Epithelial cell of prostate (primary cell): ENCODE measurements at regions not wholly inside any gene's neighbourhood (a gene's known extent, or its start where the extent isn't known, plus 50 kb on each side); places are given as distances from the start of the nearest gene placed in this dataset.

ENCODE experiments used
- DNase-seq: peaks from one replicate; pipeline ENCODE4 v3.0.0-alpha.2; 2011; ENCODE audit warnings: low read depth, low spot score
- H3K27ac ChIP-seq: fragments of 450-650 bp; 2 replicates; pipeline ENCODE4 v1.5.1; 2017; ENCODE audit warnings: mild to moderate bottlenecking

DNA sequence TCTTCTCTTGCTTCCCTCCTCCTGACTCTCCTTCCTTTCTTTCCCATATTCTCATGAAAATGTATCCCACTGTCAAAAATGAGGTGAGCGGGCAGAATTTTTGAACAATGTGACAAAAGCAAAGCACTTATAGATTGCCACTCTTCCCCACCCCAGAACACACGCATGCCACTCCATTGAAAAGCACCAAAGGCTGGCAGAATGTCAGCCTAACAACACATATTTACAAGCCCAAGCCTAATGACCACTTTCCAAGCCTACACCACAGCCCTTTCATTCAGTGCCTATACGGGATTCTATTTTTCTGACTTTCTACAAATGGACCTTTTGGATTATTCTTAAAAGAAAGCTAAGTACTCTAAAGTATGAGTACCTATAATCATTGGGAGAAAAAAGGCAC is 62.9 kb upstream of the METAP2 start:
- DNase-seq, result no peak
- H3K27ac ChIP-seq, result no peak overlapping the region

DNA sequence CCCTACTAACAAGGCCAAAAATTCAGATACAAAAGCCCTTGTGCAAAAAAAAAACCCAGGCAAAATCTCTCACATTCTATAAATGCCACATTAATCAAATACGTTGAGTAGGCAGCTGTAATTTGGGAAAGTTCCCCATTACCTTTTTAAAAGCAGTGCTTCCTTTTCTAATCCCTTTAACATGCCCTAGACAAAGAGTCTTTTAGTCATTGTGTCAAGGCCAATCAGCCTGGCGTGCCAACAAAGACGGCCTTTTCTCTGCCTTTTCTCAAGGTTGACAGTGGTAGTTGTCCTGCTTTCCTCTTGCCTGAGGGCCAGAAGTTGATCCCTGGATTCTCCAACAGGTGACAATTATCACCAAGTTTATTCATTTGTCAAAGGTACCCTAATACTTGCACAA is 62.5 kb upstream of the METAP2 start:
- H3K27ac ChIP-seq, result no peak overlapping the region

DNA sequence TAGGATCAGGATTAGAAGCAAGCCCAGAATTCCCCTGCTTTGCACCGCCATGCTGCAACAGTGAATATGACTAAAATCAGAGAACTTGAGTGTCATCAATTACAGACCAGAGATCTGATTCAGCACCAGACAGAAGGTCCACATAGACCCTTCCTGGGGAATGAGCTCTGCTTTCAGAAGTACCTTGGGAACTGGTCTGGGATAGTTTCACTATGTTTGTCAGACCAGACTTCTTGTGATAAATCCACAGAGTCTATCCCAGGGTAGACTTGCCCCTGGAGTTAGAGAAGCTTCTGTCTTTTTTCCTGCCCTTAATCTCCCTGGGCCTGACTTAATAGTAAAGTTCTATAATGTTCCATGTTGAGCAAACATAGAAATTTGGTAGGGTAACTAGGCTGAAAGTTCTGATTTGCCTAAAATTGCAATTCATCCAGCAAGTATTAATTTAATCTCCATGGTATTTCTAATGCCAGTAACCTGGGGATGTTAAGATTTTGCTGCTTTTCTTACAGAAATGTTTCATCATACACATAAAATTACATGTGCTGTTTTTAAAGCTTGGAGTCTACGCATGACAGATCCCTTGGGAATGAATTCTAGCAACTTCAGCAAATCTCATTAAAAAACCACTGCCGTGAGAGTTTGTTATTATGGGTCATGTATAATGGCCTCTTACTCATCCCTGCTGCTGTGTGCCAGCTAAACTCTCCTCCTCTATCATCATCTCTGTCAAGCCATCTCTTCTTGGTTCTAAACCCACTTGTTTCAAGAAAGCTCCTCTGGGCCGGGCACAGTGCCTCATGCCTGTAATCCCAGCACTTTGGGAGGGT is 61.3 kb upstream of the METAP2 start:
- no peak for DNase-seq
- H3K27ac ChIP-seq, result no peak overlapping the region

More for the DNA sequence above, 62.5 kb upstream of the METAP2 start:
- DNase-seq, result no peak

DNA sequence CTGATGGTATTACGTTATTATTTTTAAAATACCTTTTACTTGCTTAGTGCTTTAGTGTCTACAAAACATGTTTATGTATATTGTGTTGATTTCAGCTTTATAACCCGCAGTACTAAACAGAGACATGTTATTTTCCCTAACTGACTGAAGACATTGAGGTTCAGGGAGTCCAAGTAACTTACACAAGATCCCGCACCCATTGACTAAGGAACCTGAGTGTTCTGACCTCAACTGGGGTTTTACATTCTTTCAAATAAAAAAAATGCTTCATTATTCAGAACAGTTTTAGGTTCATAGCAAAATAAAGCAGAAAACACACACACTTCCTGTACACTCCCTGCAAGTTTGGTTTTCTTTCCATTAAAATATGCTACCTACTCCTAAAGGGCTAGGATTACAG is 60.4 kb upstream of the METAP2 start:
- H3K27ac ChIP-seq, result no peak overlapping the region
- no peak for DNase-seq

DNA sequence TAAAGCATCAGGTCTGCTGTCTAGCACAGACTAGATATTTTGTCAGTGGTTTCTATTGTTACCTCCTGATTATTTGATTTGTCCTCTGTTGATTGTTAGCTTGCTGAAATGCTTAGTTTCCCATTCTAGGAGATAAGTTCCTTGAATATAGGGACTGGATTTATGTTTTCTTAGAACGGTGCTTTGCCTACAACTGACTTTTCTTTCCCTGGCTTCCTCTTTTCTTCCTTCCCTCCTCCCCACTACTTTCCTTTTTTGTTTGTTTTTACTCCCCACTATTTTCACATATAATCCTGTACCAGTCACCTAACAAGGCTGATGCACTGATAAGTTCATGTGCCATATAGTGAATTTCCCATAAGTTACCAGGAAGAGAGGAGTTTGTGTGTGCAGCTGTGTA is 58.5 kb upstream of the METAP2 start:
- no peak overlapping the region for H3K27ac ChIP-seq
- DNase-seq, result no peak

DNA sequence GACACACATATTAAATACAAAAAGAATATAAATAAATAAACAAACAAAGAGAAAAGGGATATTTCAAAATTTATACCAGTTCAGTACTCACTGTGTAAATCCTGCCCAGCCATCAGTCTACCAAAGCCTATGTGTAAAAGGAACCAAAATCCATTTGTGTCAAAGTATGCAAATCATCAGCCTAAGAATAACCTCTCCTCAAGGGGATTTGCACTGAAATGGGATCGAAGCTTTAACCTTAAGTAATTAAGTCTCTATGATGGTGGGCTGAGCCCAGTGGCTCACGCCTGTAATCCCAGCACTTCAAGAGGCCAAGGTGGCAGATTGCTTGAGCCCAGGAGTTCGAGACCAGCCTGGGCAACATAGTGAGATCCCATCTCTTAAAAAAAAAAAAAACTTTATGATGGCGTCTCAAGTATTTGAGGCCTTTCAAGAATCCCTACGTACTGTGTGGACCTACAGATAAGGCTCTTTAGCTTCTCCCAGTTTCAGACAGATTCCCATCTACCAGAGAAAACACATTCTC is 57.8 kb upstream of the METAP2 start:
- no peak for DNase-seq
- no peak overlapping the region for H3K27ac ChIP-seq

DNA sequence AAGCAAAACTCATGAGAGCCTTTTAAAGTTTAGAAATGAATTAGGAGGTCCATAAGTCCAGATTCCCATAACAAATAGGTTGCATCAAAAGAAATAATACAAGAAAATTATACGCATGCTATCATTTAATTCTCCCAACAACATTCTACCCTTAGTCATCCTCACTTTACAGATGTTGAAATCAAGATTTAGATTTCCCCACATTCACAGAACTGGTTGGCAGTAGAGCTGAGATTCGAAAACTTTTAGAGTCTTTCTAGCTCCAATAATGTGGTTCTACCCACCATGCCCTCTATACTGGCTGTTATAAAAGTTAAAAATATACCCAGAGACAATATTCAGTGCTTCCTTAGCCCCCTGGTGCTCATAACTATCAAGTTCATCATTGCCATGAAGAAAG is 56.6 kb upstream of the METAP2 start:
- DNase-seq, result no peak
- H3K27ac ChIP-seq, result no peak overlapping the region

DNA sequence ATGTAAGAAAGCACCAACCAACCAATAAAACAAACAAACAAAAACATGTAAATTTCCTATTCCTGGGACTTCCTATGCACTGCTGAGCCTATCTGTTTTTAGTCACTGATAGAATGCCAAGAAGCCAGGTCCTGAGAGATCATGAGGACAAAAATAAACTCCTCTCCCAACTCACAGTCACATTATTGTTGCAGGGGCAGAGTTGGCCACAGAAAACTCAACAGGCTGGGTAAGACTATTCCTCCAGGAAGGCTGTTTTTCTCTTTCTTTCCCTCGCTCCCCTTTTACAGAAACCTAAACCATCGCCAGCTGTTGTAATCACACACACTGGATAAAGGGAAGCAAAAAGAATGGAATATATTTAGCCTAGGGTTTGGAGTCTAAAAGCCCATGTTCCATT is 55.8 kb upstream of the METAP2 start:
- no peak for DNase-seq
- no peak overlapping the region for H3K27ac ChIP-seq
